DOHH2 (cell line): ENCODE measurements at regions not wholly inside any gene's neighbourhood (a gene's known extent, or its start where the extent isn't known, plus 50 kb on each side); places are given as distances from the start of the nearest gene placed in this dataset.

Experiments
- EZH2phosphoT487 ChIP-seq: fragments of 200-600 bp; sonication (generic); IDR thresholded peaks from 2 replicates; pipeline ENCODE4 v1.6.1; 2017; ENCODE audit warnings: borderline replicate concordance, mild to moderate bottlenecking, antibody characterized with exemption, low read length, moderate library complexity, mixed read lengths
- TF ChIP-seq, protein P1 (sequence below): fragments of 200-600 bp; sonication (generic); IDR thresholded peaks from one replicate; pipeline ENCODE4 v1.5.1; 2014; ENCODE audit warnings: antibody characterized with exemption, mild to moderate bottlenecking, low read depth, low read length; ENCODE audit not compliant: poor library complexity, severe bottlenecking

DNA sequence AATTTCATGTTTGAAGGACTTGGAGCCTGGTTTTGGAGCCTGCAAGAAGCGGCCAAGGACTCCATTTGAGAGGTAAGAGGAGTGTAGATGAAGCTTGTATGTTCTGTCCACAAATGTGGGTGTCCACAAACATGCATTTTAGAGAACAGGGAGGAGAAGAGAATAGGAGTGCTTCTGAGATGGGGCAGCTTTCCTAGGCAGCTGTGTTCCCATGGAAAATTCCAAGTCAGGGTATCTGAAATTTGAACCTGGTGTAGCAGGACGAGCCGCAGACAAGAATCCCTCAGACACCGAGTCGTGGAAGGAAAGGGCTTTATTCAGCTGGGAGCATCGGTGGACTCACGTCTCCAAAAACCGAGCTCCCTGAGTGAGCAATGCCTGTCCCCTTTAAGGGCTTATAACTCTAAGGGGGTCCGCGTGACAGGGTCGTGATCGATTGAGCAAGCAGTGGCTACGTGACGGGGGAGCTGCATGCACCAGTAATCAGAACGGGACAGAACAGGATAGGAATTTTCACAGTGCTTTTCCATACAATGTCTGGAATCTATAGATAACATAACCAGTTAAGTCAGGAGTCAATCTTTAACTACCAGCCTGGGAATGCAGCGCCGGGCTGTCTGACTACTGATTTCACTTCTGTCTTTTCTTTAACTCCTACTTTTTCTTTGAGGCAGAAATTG lies 71.4 kb upstream of the WDR72 start:
- TF ChIP-seq, protein P1, sequence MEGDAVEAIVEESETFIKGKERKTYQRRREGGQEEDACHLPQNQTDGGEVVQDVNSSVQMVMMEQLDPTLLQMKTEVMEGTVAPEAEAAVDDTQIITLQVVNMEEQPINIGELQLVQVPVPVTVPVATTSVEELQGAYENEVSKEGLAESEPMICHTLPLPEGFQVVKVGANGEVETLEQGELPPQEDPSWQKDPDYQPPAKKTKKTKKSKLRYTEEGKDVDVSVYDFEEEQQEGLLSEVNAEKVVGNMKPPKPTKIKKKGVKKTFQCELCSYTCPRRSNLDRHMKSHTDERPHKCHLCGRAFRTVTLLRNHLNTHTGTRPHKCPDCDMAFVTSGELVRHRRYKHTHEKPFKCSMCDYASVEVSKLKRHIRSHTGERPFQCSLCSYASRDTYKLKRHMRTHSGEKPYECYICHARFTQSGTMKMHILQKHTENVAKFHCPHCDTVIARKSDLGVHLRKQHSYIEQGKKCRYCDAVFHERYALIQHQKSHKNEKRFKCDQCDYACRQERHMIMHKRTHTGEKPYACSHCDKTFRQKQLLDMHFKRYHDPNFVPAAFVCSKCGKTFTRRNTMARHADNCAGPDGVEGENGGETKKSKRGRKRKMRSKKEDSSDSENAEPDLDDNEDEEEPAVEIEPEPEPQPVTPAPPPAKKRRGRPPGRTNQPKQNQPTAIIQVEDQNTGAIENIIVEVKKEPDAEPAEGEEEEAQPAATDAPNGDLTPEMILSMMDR: no peak
- no peak for TF ChIP-seq EZH2phosphoT487
